GM19238 (cell line): ENCODE measurements at regions not wholly inside any gene's neighbourhood (a gene's known extent, or its start where the extent isn't known, plus 50 kb on each side); places are given as distances from the start of the nearest gene placed in this dataset.

Experiments
- DNase-seq: peaks from one replicate; pipeline ENCODE4 v3.0.0; 2011; ENCODE audit warnings: low spot score; ENCODE audit not compliant: insufficient read length

DNA sequence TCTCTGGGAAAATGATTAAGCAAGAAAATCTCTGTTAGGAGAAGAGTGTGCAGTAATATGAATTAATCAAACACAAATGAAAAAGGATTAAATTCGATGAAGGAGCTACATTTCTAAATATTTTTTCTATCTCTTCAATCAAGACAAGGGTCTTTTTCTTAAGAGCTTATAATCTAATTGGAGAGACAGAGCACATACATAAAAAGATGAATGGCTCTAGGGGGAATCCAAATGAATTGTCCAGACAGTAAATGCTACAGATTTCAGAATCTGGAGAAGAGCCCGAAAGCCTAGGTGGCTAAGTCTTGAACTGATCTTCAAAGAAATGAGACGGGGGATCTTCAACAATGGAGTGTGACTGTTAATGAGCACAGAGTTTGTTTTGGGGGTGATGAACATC is 723.6 kb downstream of the UTRN start:
- no peak for DNase-seq

DNA sequence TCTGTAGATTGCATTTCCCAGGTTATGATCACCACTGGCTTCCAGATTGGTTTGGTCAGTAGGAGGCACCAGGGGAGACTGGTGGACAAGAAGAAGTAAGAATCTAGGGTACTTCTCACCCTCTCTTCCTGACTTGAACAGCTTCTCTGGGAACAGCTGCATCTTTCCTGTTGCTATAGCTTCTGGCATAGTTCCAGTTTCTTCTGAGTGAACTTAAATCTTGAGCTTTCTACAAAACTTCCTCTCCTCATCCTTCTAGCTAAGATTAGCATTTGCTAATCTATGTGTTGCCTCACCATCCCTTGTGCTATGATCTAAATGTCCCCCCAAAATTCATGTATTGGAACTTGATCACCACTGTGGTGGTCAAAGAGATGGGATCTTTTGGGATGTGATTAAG is 724.6 kb downstream of the UTRN start:
- DNase-seq = no peak

DNA sequence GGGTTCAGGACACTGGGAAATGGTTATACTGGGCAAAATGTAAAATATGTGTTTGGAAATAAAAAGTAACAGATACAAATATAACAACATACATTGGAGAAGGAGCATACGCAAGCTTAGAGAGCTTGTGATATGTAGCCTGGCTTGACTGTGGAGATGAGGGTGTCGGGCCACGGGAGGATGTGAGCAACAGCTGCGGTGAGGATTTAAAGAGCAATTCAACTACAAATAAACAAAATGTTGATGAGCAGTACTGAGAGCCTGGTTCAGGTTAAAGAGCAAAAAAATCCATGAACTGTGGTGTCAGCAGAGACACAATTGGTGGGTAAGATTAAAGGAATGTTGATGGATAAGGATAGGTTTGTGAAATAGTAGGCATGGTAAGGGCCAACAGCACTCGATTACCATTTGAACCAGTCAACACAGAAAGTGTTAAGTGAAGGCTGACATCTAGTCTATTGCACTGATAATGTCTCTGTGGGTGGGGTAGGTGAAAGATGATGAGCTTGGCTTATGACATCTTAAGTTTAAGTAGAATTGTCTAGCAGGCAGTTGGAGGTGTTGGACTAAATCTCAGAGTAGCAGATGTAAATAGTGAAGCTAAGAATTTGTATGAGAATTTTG is 723.2 kb downstream of the EPM2A start:
- no peak for DNase-seq

DNA sequence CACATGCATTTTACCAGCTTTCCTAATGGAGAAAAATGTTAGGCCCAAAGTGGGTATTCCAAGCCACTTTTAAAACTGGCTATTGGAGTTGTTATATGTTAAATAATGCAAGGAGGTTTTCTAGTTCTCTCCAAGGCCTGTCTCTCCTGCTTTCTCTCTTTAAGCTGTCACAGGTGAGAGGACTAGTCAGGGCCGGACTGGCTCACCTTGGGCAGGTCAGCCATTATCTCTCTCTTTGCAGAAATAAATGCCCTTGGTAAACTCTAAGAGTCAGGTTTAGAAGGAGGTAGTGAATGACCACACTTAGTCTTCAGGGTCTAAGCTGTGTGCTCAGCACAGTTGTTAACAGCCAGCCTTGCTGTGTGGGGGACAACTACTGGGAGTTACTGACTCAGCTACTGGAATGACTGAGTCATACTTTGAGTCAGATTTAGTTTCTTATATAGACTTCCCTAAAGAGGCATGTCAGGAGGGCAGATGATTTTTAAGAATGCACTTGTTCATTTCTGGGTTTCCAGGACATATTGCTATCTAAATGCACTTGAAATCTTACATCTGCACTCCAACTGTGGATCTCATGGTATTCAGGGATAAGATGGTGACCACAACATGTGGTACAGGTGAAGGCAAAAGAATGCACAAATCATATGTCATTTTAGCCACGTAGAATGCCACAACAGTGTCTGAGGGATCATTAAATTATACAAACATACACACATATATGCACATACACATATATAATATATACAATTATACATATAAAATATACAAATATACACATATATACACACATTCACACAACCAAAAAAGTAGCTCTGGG is 719.4 kb downstream of the EPM2A start:
- peak; percentile 2 for DNase-seq

DNA sequence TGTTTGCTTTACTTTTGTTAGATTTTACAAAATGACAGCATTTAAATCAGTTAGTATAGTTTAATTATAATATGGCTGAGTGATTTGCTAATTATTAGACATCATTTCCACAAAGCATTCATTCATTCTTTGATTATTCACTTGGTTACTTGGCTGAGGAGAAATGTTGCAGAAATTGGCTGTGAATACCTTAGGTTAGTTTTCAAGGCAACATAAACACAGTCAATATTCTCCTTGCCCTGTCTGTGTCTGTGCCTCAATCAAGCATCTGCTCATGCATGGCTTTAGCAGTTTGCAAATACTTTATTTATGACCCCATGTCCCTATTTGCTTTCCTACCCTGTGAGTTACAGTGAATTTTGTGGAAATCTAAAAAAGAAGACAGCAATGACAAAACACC is 718.3 kb downstream of the EPM2A start:
- no peak for DNase-seq

DNA sequence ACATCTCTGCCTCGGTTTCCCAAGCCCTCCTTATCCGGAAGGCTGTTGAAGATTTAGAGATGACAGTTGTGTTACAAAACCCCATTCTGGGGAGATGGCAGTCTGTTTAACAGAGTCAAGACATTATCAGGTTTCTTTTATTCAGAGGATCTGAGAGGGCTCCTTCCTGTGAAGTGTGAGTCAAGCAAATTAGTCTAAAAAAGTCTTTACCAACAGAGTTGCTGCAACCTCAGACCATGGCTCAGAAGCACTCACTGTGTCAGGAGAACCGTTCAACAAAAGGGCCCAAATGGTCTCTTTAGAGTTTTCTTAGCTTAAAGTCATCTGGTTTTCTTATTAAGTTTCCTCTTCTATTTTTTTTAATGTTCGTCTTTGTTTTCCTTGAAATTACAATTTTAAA is 717.8 kb downstream of the EPM2A start:
- DNase-seq = no peak

DNA sequence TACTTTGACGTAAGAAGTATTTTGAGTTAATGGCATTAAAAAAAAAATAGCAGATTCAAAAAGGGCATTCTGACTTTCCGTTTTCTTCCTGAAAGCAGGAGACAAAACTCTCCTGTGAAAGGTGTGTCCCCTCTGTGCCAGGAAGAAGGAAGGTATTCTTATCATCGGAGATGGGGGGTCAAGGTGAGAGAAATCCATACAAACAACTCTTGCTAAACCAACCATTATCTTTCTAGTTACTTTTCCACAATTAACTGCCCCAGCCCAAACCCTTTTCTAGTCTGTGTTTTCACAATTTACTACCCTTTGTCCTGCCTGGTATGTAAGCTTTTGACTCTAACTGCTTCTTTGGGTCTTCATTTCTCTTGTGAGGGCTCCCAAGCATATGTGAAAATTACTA is 717.3 kb downstream of the EPM2A start:
- no peak for DNase-seq

DNA sequence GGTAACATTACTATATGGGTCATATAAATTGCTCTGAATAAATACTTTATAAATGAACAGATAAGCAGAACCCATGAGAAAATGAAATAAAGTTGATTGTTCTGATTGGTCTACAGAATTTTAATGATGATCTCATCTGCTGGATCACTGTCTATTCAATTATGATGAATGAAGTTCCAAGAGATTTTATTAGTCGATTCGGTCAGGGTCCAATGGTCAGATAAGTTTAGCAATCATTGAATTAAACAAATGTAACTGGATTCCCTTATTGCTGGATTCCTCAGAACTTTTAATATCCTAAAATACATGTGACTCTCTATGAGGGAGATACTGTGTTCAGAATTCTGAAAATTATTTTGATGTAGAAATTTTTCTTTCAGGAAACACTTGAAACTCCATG is 715.2 kb downstream of the EPM2A start:
- no peak for DNase-seq

DNA sequence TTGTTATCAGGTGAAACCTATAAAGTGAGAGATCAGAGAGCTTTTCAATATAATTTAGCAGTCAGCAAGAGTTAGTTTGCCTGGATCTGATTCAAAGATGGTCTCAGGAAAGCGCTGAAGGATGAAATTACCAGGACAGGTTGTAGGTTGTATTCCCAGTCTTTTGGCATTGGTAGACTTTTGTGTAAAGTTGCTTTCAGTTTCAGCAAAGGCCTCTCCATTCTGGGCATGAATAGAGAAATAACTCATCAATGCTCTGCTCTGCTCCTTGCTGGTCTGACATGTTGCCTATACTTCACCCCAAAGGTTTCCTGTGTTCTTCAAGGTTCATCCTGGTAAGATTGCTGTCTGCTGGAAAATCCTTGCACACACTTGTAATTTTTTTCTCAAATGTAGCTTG is 714.8 kb downstream of the EPM2A start:
- no peak for DNase-seq

DNA sequence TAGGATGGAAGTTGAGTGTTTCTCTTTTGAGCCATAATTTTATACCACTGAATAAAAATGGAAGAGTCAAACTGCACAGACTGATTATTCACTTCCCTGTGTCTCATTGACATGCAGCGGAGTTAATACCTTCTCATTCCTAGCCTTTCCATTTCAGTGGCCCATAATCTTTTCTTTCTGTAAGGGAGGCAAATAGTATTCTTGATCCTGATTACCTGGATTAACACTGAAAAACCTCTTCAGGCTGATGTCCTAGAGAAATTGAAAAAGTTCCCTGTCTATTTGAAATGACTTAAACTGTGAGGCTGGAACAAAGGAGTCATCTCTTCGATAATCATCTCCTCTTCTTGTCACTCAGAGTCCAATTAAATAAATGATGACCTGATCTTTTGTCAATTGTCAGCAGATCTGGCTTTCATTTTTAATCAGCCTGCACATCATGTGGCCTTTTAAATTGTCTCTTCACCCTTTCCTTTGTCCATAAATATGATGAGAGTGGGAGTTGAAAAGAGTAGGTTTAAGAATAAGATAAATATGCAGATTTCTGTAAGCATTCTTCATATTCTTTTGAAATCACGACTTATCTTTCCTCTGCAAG is 713.0 kb downstream of the EPM2A start:
- DNase-seq = no peak

DNA sequence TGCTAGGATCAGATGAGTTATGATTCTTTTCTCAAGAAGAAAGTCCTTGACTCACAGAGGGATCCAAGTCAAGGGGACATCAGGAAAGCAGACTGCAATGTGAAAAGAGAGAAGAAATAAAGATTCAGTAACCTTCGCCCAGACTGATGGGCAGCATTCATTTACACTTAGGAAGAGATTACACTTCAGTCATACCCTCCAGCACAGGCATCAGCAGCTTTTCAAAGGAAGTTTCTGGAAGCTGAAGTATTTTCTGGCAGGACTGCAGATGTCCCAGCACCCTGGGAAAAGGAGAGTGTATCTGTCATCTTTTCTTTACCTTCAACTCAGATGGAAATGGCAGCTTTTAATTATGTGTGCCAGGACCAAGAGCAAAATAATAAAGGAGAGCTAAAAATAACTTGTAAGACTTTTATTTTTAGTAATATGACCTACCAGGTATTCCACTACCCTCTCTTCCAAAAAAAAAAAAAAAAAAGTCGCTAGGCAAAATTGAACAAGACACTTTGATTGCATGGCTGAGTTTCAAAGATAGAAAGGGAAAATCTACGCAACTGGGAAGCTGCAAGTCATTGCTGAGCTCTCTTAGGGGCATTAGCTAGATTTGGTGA is 712.1 kb downstream of the EPM2A start:
- no peak for DNase-seq

DNA sequence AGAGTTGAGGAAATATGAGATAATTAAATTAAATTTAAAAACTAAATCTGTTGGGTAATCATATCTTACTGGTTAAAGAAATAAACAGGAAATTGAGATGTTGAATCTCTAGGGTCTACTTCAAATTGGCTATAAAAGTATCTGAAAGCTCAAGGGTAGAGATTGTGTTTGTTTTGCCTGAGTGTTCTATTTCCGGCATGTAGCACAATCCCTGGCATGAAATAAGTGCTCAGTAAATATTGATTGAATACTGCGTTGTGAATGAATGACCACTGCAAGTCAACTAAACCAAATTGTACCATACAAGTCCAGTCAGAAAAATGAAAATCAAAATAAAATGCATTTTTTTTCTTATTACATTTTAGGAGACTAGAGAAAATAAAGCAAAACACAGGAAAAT is 709.8 kb downstream of the EPM2A start:
- DNase-seq = no peak

DNA sequence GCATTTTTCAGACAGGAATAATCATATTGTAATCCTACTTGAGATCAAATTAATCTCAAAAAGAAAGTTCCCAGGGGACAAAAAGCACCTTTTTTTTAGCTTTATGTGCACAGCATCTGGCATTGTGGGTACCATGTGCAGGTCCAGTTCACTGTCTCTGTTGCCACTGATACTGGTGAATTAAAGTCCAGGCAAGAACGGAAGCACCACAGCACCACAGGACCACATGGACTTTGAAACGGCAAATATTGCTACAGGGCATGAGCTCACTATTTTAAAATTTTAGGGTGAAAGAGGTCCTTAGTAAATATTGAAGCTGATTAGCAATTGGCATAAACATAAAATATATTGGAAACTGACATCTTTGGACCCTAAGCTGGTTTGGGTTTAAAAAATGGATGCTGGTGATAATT is 709.0 kb downstream of the EPM2A start:
- DNase-seq = no peak

DNA sequence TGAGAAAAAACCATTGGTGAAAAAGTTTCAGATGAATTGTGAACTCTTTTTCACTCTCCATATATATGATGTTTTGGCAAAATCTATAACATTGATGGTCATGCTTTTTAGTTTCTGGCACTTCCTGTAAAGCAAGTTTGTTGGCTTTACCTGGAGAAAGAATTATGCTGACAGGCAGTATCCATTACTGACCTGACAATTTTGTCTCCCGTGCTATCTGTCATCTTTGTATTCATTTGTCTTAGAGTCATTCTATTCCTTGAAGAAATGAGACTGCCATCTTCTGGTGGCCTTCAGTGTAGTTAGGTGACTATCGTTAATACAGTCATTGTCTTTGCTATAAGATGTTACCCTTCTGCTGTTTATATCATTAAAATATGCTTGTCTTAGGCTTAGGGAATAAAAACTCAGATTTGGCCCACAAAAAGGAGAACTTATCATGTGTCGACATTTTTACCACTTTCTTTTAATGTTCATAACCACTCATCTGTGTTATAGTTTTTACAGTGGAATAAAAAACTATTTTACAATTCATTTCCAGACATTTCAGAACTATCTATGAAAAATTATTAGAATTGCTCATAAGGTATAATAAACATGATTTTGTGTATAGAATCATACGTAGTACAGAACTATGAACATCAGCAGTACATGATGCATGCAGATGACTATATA is 707.0 kb downstream of the EPM2A start:
- DNase-seq = no peak

DNA sequence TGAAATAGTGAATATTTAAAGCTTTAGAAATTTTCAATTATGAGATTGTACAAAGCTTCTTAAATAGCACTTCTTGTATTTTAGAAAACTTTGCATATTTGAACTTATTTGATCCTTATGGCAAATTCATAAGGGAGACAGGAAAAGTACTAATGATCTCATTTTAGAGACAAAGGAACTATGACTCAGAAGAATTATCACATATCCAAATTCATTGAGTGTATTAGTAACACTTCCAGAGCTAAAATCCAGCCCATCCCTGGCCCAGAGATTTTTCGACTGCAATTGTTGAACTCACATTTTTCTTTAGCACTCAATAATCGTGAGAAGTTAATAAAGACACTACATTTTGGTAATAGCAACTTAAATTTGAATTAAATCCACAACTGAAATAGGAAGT is 704.3 kb downstream of the EPM2A start:
- no peak for DNase-seq

DNA sequence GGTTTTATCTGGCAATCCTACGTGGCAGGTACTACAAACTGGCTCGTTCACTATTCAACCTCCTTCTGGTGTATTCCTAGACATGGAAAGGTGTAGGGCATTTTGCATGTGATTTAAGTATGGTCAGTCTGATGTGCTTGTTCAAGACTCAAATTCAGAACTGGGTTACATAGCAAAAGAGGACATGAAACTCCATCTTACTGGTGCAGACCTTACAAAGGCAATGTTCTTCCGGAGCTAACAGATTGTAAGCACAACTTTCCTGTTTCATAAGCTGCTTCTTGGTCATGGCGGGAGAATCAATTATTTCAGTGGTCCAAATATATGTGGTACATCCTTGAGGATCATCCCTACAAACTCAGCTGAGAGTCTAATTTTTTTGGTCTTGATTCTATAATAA is 703.4 kb downstream of the EPM2A start:
- no peak for DNase-seq

DNA sequence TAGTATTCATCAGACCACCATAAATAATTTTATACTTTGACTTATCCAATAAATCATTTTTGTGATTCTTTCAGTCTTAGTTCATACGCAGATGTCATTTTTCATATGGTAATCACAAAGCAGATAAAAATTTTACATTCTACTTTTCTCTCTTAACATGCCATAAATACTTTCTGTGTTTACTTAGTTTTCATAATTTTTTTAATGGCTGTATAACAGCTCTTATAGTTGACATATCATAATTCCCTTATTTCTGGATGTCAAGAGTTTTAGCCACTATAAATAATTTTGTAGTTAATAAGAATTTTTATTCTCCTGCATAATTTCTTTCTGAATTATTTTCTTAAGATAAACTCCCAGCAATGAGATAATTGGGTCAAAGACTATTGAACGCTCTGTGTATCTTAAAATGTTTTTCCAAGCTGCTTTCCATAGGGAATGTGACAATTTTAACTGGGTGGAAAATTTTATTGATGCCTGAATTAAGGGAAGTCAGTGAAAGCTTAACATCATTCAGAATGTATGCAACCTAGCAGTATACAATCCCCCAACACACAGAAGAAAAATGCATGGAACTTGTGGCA is 702.7 kb downstream of the EPM2A start:
- no peak for DNase-seq

DNA sequence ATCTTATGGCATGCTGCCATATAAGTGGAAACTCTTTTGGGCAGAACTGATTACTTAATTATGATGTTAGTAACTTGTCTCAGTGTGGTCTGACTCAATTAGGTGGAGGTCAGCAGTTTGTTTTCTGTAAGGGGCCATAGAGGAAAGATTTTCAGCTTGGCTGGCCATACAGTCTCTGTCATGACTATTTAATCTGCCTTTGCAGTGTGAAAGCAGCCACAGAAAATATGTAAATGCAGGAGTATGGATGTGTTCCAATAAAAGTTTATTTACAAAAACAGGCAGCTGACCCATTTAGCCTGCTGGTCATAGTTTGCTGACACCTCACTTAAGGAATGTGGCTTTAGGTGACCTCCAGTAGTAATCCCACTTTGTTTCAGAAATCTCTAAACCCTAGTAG is 700.7 kb downstream of the EPM2A start:
- DNase-seq = no peak

DNA sequence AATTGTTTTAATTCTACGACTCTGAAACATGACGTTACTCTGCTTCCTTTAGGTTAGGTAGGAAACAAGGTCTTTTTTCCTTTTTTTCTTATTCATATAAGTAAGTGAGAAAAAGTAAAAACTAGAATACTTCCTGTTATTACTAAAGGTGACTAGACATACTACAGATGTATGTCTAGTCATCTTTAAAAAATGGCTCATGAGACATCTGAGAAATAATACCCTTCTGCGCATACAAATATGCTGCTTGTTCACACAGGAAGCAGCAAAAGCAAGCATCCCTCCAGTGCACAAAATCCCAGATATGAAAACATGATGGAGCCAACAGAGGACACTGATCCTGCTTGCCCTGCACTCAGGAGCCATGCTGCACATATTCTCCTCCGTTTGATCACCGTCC is 699.1 kb downstream of the EPM2A start:
- DNase-seq = no peak

DNA sequence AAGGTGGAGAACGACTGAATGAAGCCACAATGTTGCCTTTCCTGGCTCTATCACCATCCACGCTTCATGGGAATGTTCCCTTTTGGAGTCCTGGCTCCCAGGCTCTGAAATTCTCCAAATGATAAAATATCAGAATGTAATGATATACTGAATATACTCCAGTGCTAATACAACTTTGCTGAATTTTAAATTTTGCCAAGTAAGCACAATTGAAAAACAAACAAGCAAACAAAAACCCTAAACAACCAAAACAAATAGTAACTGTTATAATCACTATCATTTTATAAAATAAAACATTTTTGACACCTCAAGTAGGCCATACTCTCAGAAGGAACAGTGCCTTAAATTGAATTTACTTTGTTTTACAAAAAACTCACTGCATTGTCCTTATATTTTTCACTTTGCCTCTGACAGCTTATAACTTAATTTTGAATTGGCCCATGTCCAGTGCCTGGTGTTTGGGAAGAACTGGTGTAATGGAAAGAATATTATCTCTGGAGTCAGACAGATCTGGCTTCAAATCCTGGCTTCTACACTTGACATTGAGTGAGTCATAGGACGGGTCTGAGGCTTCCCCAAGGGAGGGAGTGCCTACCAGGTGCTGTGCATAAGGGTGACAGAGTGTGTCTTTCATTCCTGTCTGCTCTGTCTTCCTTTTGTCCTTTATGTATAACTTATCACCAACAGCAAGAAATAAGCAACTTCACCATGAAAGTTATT is 698.3 kb downstream of the EPM2A start:
- DNase-seq = no peak

DNA sequence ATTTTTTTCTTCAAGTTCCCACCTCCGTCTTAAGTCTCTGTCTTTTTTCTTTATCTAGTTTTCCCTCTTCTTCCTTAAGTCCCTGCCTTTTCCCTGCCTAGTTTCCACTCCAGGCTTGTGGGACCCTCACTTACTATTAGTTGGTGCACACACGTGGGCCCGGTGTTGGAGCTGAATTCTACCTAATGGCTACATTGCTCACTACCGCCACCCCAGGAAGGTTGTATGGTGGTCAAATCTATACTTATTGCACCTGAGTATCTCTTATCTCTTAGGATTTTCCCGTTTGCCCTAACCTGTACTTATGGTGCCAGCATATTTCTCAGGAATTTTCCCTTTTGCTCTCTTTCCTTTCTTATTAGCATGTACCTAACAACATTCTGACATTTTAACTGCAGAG is 692.8 kb downstream of the EPM2A start:
- DNase-seq = no peak
